Nephron (organoid): ENCODE measurements at regions not wholly inside any gene's neighbourhood (a gene's known extent, or its start where the extent isn't known, plus 50 kb on each side); places are given as distances from the start of the nearest gene placed in this dataset.
"Not testable (repeated sequence)": the region's sequence is repeated elsewhere in the genome, so short reads cannot be mapped to it uniquely, and the experiment has no call there.

Experiments
- H3K27ac Mint-ChIP-seq, 3 experiments: 2 replicates each; pipeline ENCODE4 v1.8.0; 2020; ENCODE audit warnings: mixed read lengths in 3 of 3, mild to moderate bottlenecking in 2 of 3, moderate library complexity in 1 of 3
- H3K27me3 Mint-ChIP-seq: 2 replicates; pipeline ENCODE4 v1.8.0; 2021; ENCODE audit warnings: low read depth, mild to moderate bottlenecking, moderate library complexity, mixed read lengths
- H3K36me3 Mint-ChIP-seq: 2 replicates; pipeline ENCODE4 v1.8.0; 2020; ENCODE audit warnings: low read depth, mixed read lengths
- H3K4me1 Mint-ChIP-seq: 2 replicates; pipeline ENCODE4 v1.8.0; 2020; ENCODE audit warnings: mixed read lengths
- H3K4me3 Mint-ChIP-seq, 3 experiments: 2 replicates each; pipeline ENCODE4 v1.8.0; 2020; ENCODE audit warnings: mild to moderate bottlenecking in 3 of 3, mixed read lengths in 3 of 3, moderate library complexity in 2 of 3
- H3K9me3 Mint-ChIP-seq: 2 replicates; pipeline ENCODE4 v1.8.0; 2020; ENCODE audit warnings: mixed read lengths
- CTCF ChIP-seq, 3 experiments: fragments of 200-600 bp; sonication (generic); IDR thresholded peaks; one replicate each; pipeline ENCODE4 v1.5.0; 2021; ENCODE audit warnings: antibody characterized with exemption in 3 of 3; ENCODE audit not compliant: unreplicated experiment in 3 of 3

GRCh38 chr12:76292891-76293290 lies 55.3 kb downstream of the BBS10 start:
- H3K9me3 Mint-ChIP-seq, H3K27me3 Mint-ChIP-seq, H3K27ac Mint-ChIP-seq, H3K4me3 Mint-ChIP-seq, H3K36me3 Mint-ChIP-seq, H3K4me1 Mint-ChIP-seq: not testable (repeated sequence)

DNA sequence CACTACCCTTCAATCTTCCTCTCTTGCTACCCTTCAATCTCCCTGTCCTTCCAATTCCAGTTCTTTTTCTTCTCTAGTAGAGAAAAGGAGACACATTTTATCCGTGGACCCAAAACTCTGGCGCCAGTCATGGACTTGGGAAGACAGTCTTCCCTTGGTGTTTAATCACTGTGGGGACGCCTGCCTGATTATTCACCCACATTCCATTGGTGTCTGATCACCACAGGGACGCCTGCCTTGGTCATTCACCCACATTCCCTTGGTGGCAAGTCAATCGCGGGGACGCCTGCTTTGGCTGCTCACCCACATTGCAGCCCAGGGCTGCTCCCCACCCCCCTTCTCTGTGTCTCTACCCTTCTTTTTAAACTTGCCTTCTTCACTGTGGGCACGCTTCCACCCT lies 55.9 kb downstream of the BBS10 start:
- not testable (repeated sequence) for H3K27me3 Mint-ChIP-seq, H3K9me3 Mint-ChIP-seq, H3K27ac Mint-ChIP-seq, H3K4me1 Mint-ChIP-seq, H3K36me3 Mint-ChIP-seq, H3K4me3 Mint-ChIP-seq

DNA sequence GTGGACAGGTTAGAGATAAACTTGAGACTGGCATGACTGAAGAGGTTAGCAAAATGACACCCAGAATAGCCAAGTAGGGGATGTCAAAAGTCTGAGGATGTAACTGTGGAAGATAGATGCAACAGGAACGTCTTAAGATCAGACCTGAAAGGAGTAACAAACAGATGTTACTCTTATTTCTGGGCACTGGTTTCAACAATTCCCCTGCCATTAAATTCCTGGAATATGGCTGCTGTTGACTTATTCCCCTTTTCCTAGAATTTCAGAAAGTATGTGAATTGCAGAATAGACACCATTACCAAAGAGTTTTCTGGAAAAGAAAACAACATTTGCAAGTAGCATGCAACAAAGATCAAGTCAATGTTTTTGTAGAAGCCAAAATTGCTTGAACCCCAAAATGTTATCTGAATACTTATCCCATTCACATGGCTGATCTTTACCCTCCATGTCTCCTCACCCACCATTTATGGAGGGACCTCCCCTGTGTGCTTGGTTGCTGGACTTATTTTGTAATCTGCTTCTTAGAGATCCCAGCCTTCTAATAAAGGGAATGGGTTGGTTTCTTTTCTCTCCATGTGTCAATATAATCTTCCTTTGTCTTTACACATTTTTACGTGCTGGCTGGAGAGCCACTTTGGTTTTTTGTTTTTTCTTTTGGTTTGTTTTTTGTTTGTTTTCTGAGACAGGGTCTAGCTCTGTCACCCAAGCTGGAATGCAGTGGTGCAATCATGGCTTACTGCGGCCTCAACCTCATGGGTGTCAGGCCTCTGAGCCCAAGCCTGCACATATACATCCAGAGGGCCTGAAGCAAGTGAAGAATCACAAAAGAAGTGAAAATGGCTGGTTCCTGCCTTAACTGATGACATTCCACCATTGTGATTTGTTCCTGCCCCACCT lies 57.0 kb downstream of the BBS10 start:
- H3K4me3 Mint-ChIP-seq = no peak overlapping the region
- peaks cover 6% of the 10 kb centered on the region for H3K9me3 Mint-ChIP-seq
- H3K4me1 Mint-ChIP-seq = no peaks in the 10 kb centered on the region
- H3K27me3 Mint-ChIP-seq = no peaks in the 10 kb centered on the region
- TF ChIP-seq CTCF (IDR thresholded peaks at IDR 0.05; ENCODE audit: unreplicated experiment in 3 of 3) = no peak
- no peaks in the 10 kb centered on the region for H3K36me3 Mint-ChIP-seq
- no peak overlapping the region for H3K27ac Mint-ChIP-seq

GRCh38 chr12:76288218-76288617 lies 60.0 kb downstream of the BBS10 start:
- no peaks in the 10 kb centered on the region for H3K27me3 Mint-ChIP-seq
- H3K36me3 Mint-ChIP-seq = no peaks in the 10 kb centered on the region
- no peak overlapping the region for H3K27ac Mint-ChIP-seq
- peaks cover 4% of the 10 kb centered on the region for H3K9me3 Mint-ChIP-seq
- no peak for TF ChIP-seq CTCF (IDR thresholded peaks at IDR 0.05; ENCODE audit: unreplicated experiment in 3 of 3)
- H3K4me1 Mint-ChIP-seq = no peaks in the 10 kb centered on the region
- H3K4me3 Mint-ChIP-seq = no peak overlapping the region

DNA sequence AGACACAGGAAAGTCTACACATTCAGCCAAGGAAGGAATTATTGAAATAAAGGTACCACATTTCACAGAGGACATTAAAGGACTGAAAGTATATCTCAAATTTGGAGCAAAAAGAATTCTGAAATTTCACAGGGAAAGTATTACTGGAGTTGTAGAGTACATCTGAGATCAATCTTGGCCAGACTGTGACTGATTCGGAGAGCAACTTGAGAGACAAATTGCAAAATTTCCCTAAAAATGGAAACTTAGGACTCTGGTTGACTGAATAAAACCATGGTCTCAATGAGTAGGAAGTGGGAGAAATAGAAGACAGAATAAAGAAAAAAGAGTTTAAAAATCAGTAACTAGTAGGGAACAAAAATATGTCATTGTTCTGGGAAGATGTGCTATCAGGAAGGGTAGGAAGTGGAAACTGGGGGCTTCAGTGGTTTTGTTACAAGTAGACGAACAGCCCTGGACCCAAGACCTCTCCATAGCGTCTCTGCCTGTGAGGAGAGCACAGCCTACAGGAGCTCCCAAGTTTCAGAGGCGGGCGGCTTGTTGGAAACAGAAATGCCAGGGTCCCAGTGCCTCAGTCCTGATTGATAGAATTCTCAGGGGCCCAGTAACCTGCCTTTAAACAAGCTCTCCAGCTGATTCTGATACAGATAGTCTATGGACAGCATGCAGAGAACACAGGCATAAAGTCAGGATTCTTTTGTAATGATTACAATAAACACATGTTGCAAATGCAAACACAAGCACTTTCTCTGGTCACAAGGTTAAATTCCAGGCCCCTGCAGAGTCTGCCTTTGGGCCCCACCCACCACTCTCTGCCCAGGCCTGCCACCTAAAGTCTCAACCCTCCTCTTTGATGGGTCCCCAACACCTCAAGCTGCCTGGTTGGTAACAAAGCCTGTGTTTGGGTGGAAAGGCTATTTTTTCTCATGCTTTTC lies 63.1 kb downstream of the BBS10 start:
- Mint-ChIP-seq H3K27ac (peak overlapping the region in 2 of 3 experiments; percentile 15 to 20), H3K36me3 (no peaks in the 10 kb centered on the region), H3K4me1 (no peaks in the 10 kb centered on the region), H3K4me3 (no peak overlapping the region), H3K27me3 (no peaks in the 10 kb centered on the region), H3K9me3 (no peaks in the 10 kb centered on the region)
- TF ChIP-seq CTCF (IDR thresholded peaks at IDR 0.05; ENCODE audit: unreplicated experiment in 3 of 3) = no peak

- Mint-ChIP-seq H3K4me3 (no peak overlapping the region), H3K4me1 (no peaks in the 10 kb centered on the region), H3K36me3 (no peaks in the 10 kb centered on the region), H3K9me3 (no peaks in the 10 kb centered on the region), H3K27me3 (no peaks in the 10 kb centered on the region), H3K27ac (no peak overlapping the region)
- no peak for TF ChIP-seq CTCF (IDR thresholded peaks at IDR 0.05; ENCODE audit: unreplicated experiment in 3 of 3)
Measured at GRCh38 chr12:76282744-76283143, 65.5 kb downstream of the BBS10 start.
